ENCODE measurements at regions not wholly inside any gene's neighbourhood (a gene's known extent, or its start where the extent isn't known, plus 50 kb on each side); places are given as distances from the start of the nearest gene placed in this dataset.
A peak's percentile ranks its signal among the peaks of the same experiment; 100 is the strongest.

GRCh38 chr19:30303131-30303654 is 69.0 kb upstream of the ZNF536 start:
- H3K27ac Mint-ChIP-seq (ENCODE audit: unreplicated experiment) = no peak overlapping the region
- TF ChIP-seq CTCF (IDR thresholded peaks at IDR 0.05; ENCODE audit: partially characterized antibody, unreplicated experiment) = no peak
- H3K36me3 Mint-ChIP-seq (ENCODE audit: unreplicated experiment) = no peaks in the 10 kb centered on the region
- peaks cover 3% of the 10 kb centered on the region for H3K27me3 Mint-ChIP-seq (ENCODE audit: unreplicated experiment)
- H3K4me3 Mint-ChIP-seq (ENCODE audit: unreplicated experiment) = no peak overlapping the region
- no peak for DNase-seq
- H3K9me3 Mint-ChIP-seq (ENCODE audit: unreplicated experiment) = peaks cover 1% of the 10 kb centered on the region
- H3K4me1 Mint-ChIP-seq (ENCODE audit: low read depth, unreplicated experiment) = peaks cover 12% of the 10 kb centered on the region

DNA sequence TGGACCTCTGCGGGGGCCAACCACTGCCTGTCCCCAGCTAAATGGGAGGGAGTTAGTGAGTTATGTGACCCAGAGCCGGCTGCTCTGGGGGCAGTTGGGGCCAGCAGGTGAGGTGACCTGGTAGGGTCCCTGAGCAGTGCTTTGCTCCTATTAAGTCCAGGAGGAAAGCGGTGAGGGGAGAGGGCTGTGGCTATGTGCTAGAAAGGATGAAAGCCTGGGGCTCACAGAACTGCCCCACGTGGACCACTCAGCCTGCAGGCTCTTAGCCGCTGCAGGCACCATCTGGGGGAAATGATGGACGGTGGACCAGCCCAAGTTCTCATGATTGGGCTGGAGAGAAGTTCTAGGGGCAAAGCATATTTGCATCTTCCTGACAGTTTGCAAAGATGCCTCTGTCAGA is 67.6 kb upstream of the ZNF536 start:
- no peaks in the 10 kb centered on the region for H3K36me3 Mint-ChIP-seq (ENCODE audit: unreplicated experiment)
- peaks cover 1% of the 10 kb centered on the region for H3K9me3 Mint-ChIP-seq (ENCODE audit: unreplicated experiment)
- no peak overlapping the region for H3K27ac Mint-ChIP-seq (ENCODE audit: unreplicated experiment)
- H3K4me1 Mint-ChIP-seq (ENCODE audit: low read depth, unreplicated experiment) = peaks cover 12% of the 10 kb centered on the region
- no peak for TF ChIP-seq CTCF (IDR thresholded peaks at IDR 0.05; ENCODE audit: partially characterized antibody, unreplicated experiment)
- no peak for DNase-seq
- H3K4me3 Mint-ChIP-seq (ENCODE audit: unreplicated experiment) = no peak overlapping the region
- peaks cover 3% of the 10 kb centered on the region for H3K27me3 Mint-ChIP-seq (ENCODE audit: unreplicated experiment)

GRCh38 chr19:30305346-30306060 is 66.7 kb upstream of the ZNF536 start:
- DNase-seq = no peak
- Mint-ChIP-seq H3K27me3 (ENCODE audit: unreplicated experiment) (peaks cover 3% of the 10 kb centered on the region), H3K4me1 (ENCODE audit: low read depth, unreplicated experiment) (peaks cover 17% of the 10 kb centered on the region), H3K27ac (ENCODE audit: unreplicated experiment) (no peak overlapping the region), H3K9me3 (ENCODE audit: unreplicated experiment) (no peaks in the 10 kb centered on the region), H3K36me3 (ENCODE audit: unreplicated experiment) (no peaks in the 10 kb centered on the region), H3K4me3 (ENCODE audit: unreplicated experiment) (peak overlapping the region; percentile 39)
- TF ChIP-seq CTCF (IDR thresholded peaks at IDR 0.05; ENCODE audit: partially characterized antibody, unreplicated experiment) = no peak

- no peak for DNase-seq
- Mint-ChIP-seq H3K27me3 (ENCODE audit: unreplicated experiment) (peaks cover 8% of the 10 kb centered on the region), H3K4me1 (ENCODE audit: low read depth, unreplicated experiment) (peaks cover 17% of the 10 kb centered on the region), H3K9me3 (ENCODE audit: unreplicated experiment) (no peaks in the 10 kb centered on the region), H3K36me3 (ENCODE audit: unreplicated experiment) (no peaks in the 10 kb centered on the region), H3K4me3 (ENCODE audit: unreplicated experiment) (no peak overlapping the region), H3K27ac (ENCODE audit: unreplicated experiment) (no peak overlapping the region)
- no peak for TF ChIP-seq CTCF (IDR thresholded peaks at IDR 0.05; ENCODE audit: partially characterized antibody, unreplicated experiment)
These were observed 64.8 kb upstream of the ZNF536 start for GRCh38 chr19:30307191-30307974.

DNA sequence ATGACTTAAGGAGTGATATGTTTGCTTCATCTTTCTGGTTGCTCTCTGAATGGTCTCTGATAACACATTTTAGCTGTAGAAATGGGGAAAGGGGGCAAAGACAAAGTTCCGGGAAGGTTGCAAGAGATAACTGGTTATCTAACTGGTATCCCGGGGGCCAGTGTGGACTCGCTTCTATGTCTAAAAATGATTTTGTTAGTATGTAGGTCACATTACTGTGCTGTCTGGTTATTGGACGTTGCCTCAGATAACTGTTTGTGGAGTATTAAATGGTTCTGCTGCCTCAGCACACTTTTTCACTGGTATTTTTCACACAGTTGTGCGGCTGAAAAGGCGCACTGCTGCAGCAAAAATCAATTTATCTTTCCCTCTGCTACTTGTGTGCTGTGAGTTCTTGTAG is 63.0 kb upstream of the ZNF536 start:
- no peak for TF ChIP-seq CTCF (IDR thresholded peaks at IDR 0.05; ENCODE audit: partially characterized antibody, unreplicated experiment)
- no peaks in the 10 kb centered on the region for H3K9me3 Mint-ChIP-seq (ENCODE audit: unreplicated experiment)
- H3K27me3 Mint-ChIP-seq (ENCODE audit: unreplicated experiment) = peaks cover 8% of the 10 kb centered on the region
- H3K4me1 Mint-ChIP-seq (ENCODE audit: low read depth, unreplicated experiment) = peaks cover 17% of the 10 kb centered on the region
- no peak for DNase-seq
- H3K4me3 Mint-ChIP-seq (ENCODE audit: unreplicated experiment) = no peak overlapping the region
- H3K27ac Mint-ChIP-seq (ENCODE audit: unreplicated experiment) = no peak overlapping the region
- H3K36me3 Mint-ChIP-seq (ENCODE audit: unreplicated experiment) = no peaks in the 10 kb centered on the region
